ENCODE measurements at regions not wholly inside any gene's neighbourhood (a gene's known extent, or its start where the extent isn't known, plus 50 kb on each side); places are given as distances from the start of the nearest gene placed in this dataset.
"Not testable (repeated sequence)": the region's sequence is repeated elsewhere in the genome, so short reads cannot be mapped to it uniquely, and the experiment has no call there.

DNA sequence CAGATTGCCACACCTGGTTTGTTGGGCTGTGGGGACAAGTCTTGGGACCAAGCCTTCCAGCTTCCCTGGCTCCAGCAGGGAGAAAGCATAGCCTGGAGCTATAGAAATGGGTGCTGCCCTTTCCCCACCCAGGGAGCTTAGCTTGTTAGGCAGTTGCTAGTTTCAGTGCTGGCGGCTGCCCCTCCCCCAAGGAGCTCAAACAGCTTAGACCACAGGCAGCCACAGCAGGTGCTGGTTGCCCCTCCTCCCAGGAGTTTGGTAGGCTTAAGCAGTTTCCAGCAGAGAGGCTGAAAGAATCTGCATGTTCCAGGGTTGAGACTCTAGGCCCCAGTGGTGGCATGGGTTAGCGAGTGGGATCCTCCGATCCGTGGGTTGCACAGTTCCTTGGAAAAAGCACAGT, 889.7 kb downstream of the IGSF11 start:
- DNase-seq = no peak
- intact Hi-C loops (cut with DNase I; ENCODE audit: low total_unique reads) = no loop called here
- 82 to 95% (median 90%) methylated on average over 3 to 4 of the region's 4 CpGs for WGBS, 5 donors

GRCh38 chr3:118146658-118147375, 887.8 kb downstream of the IGSF11 start:
- peaks cover 0 to 60% (median 33%) of the 10 kb centered on the region in 8 donors for H3K9me3 ChIP-seq
- intact Hi-C loops (cut with DNase I; ENCODE audit: low total_unique reads) = no loop called here
- no peak overlapping the region for H3K4me3 ChIP-seq
- DNase-seq = no peak
- H3K36me3 ChIP-seq = no peaks in the 10 kb centered on the region
- no peaks in the 10 kb centered on the region for H3K27me3 ChIP-seq (replicated peaks in 1 of 7)
- 80 to 89% (median 85%) methylated on average over 6 of the region's 6 CpGs for WGBS, 5 donors
- no peak overlapping the region for H3K27ac ChIP-seq
- TF ChIP-seq POLR2A (IDR thresholded peaks at IDR 0.05) (no peak), CTCF (IDR thresholded peaks at IDR 0.05 in 8 of 11, conservative IDR thresholded peaks at IDR 0.05 in 3 of 11) (no peak), POLR2AphosphoS5 (IDR thresholded peaks at IDR 0.05) (no peak)
- no peaks in the 10 kb centered on the region for H3K4me1 ChIP-seq

More for the DNA sequence above, 889.7 kb downstream of the IGSF11 start:
- peaks cover 0 to 51% (median 24%) of the 10 kb centered on the region in 8 donors for H3K9me3 ChIP-seq
- H3K36me3 ChIP-seq = no peaks in the 10 kb centered on the region
- no peak overlapping the region for H3K27ac ChIP-seq
- no peak overlapping the region for H3K4me3 ChIP-seq
- H3K4me1 ChIP-seq = no peaks in the 10 kb centered on the region
- no peaks in the 10 kb centered on the region for H3K27me3 ChIP-seq (replicated peaks in 1 of 7)
- no peak for TF ChIP-seq POLR2A (IDR thresholded peaks at IDR 0.05)
- no peak for TF ChIP-seq POLR2AphosphoS5 (IDR thresholded peaks at IDR 0.05)
- no peak for TF ChIP-seq CTCF (IDR thresholded peaks at IDR 0.05 in 8 of 11, conservative IDR thresholded peaks at IDR 0.05 in 3 of 11)

- Histone ChIP-seq H3K27ac (no peak overlapping the region), H3K27me3 (replicated peaks in 1 of 7) (no peaks in the 10 kb centered on the region), H3K4me3 (no peak overlapping the region), H3K9me3 (peaks cover 0 to 40% (median 25%) of the 10 kb centered on the region in 8 donors), H3K4me1 (no peaks in the 10 kb centered on the region), H3K36me3 (no peaks in the 10 kb centered on the region)
- TF ChIP-seq POLR2A (IDR thresholded peaks at IDR 0.05) = no peak
- intact Hi-C loops (cut with DNase I; ENCODE audit: low total_unique reads) = no loop called here
- DNase-seq = no peak
These were observed 883.5 kb downstream of the IGSF11 start for GRCh38 chr3:118151164-118151563.

DNA sequence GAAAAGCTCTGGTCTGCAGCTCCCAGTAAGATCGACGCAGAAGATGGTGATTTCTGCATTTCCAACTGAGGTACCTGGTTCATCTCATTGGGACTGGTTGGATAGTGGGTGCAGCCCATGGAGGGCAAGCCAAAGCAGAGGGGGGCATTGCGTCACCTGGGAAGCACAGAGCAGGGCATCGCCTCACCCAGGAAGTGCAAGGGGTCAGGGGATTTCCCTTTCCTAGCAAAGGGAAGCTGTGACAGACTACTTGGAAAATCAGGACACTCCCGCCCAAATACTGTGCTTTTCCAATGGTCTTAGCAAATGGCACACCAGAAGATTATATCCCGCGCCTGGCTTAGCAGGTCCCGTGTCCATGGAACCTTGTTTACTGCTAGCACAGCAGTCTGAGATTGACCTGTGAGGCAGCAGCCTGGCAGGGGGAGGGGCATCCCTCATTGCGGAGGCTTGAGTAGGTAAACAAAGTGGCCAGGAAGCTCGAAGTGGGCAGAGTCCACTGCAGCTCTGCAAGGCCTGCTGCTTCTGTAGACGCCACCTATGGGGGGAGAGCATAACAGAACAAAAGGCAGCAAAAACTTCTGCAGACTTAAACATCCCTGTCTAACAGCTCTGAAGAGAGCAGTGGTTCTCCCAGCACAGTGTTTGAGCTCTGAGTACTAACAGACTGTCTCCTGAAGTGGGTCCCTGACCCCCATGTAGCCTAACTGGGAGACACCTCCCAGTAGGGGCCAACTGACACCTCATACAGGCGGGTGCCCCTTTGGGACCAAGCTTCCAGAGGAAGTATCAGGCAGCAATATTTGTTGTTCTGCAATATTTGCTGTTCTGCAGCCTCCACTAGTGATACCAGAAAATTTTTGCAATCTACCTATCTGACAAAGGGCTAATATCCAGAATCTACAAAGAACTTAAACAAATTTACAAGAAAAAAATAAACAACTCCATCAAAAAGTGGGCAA, 871.7 kb downstream of the IGSF11 start:
- H3K4me1 ChIP-seq; intact Hi-C loops (cut with DNase I; ENCODE audit: low total_unique reads); DNase-seq; H3K4me3 ChIP-seq; H3K36me3 ChIP-seq; H3K27ac ChIP-seq; H3K27me3 ChIP-seq (replicated peaks in 1 of 7): not testable (repeated sequence)
- WGBS, 5 donors = 75 to 90% (median 83%) methylated on average over 12 of the region's 12 CpGs
- peaks cover 0 to 43% (median 22%) of the 10 kb centered on the region in 8 donors for H3K9me3 ChIP-seq

DNA sequence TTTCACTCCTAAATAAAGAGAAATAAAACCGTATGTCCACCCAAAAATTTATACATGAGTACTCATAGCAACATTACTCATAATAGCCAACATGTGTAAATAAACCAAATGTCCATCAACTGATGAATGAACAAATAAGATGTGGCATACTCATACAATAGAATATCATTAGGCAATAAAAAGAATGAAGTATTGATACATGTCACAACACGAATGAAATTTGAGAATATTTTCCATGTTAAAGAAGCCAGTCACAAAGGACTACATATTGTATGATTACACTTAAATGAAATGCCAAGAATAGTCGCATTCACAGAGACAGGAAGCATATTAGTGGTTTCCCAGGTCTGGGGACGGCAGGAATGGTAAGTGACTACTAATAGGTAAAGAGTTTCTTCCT, 869.2 kb downstream of the IGSF11 start:
- Histone ChIP-seq H3K27me3 (replicated peaks in 1 of 7) (no peaks in the 10 kb centered on the region), H3K4me3 (no peak overlapping the region), H3K36me3 (no peaks in the 10 kb centered on the region), H3K4me1 (no peaks in the 10 kb centered on the region), H3K9me3 (peaks cover 0 to 36% (median 14%) of the 10 kb centered on the region in 8 donors), H3K27ac (no peak overlapping the region)
- intact Hi-C loops (cut with DNase I; ENCODE audit: low total_unique reads) = no loop called here
- no peak for TF ChIP-seq POLR2AphosphoS5 (IDR thresholded peaks at IDR 0.05)
- TF ChIP-seq POLR2A (IDR thresholded peaks at IDR 0.05) = no peak
- TF ChIP-seq CTCF (IDR thresholded peaks at IDR 0.05 in 8 of 11, conservative IDR thresholded peaks at IDR 0.05 in 3 of 11) = no peak
- DNase-seq = no peak
- WGBS, 5 donors = 53 to 69% (median 64%) methylated on average over 4 of the region's 4 CpGs

Measured in spleen (tissue), 11 donors.